ENCODE measurements at regions not wholly inside any gene's neighbourhood (a gene's known extent, or its start where the extent isn't known, plus 50 kb on each side); places are given as distances from the start of the nearest gene placed in this dataset.

DNA sequence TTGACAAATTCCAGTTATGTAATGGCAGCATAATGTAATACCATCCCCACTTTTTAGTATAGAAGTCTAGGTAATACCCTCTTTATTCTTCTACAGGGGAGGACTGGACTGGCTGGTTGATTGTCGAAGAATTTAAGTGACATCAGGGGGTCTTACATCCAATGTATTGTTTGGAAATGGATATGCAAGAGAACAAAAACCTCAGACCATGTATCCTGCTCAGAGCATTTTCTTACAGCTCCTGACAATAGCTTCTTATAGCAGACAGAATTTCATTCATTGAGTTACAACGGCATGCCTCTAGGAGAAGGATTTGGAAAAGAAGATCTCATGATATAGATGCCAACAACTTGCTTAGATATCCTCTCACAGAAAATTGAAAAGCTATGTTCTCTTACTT, 2032.3 kb downstream of the EFNA5 start (continued):
- TF ChIP-seq SCRT2 (tag by site-specific recombination; IDR thresholded peaks at IDR 0.05) (no peak), PRDM6 (tag by site-specific recombination; IDR thresholded peaks at IDR 0.05) (no peak), GLI2 (tag by site-specific recombination; IDR thresholded peaks at IDR 0.05; ENCODE audit: borderline replicate concordance, low read depth) (no peak), ZNF114 (tag by site-specific recombination; IDR thresholded peaks at IDR 0.05) (no peak)

GRCh38 chr5:105632043-105632442, 2038.7 kb downstream of the EFNA5 start:
- ChIA-PET POLR2A (no interaction called here), CTCF (interaction anchor here (0.6 kb wide), 1 partner anchor 1513 kb away, joined by 3 read pairs; no protein-coding TSS in a partner anchor)

DNA sequence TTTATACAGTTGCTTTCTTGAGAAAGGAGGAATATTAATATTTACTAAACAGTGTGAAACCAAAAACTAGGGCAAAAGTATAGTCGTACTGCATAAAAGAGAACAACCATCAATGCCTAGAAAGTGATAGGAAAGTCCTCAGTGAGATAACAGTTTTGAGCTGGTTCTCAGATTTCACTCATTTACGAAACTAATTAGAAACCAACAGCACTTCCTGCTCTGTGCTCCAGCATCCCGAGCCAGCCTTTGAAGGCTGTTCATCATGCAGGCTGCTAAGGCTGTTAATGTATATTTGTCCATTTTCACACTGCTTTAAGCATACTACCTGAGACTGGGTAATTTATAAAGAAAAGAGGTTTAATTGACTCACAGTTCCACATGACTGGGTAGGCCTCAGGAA, 2039.9 kb downstream of the EFNA5 start:
- ChIA-PET POLR2A (no interaction called here), CTCF (no interaction called here)
- H3K4me3 ChIP-seq (ENCODE audit: low read depth, low read length) = no peak overlapping the region
- TF ChIP-seq ZNF626 (tag by site-specific recombination; IDR thresholded peaks at IDR 0.05) (no peak), ZNF112 (tag by site-specific recombination; IDR thresholded peaks at IDR 0.05) (no peak), MZF1 (tag by site-specific recombination; IDR thresholded peaks at IDR 0.05; ENCODE audit: borderline replicate concordance) (no peak)
- TF ChIP-seq, protein P1, sequence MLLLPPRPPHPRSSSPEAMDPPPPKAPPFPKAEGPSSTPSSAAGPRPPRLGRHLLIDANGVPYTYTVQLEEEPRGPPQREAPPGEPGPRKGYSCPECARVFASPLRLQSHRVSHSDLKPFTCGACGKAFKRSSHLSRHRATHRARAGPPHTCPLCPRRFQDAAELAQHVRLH (tag by site-specific recombination; IDR thresholded peaks at IDR 0.05) = no peak
- no peaks in the 10 kb centered on the region for H3K36me3 ChIP-seq (ENCODE audit: control insufficient read depth in 2 of 2, insufficient read depth in 1 of 2, low read length in 2 of 2)
- no peak overlapping the region for H3K27ac ChIP-seq (ENCODE audit: extremely low read depth, low read depth, low read length)
- no peaks in the 10 kb centered on the region for H3K9me3 ChIP-seq (ENCODE audit: control insufficient read depth, insufficient read depth, low read depth, low read length)
- no peaks in the 10 kb centered on the region for H3K4me1 ChIP-seq (ENCODE audit: control insufficient read depth, insufficient read depth, low read length)

More at GRCh38 chr5:105632043-105632442, 2038.7 kb downstream of the EFNA5 start:
- no peaks in the 10 kb centered on the region for H3K4me1 ChIP-seq (ENCODE audit: control insufficient read depth, insufficient read depth, low read length)
- TF ChIP-seq PBX3 (CRISPR knock-in tag; IDR thresholded peaks at IDR 0.05) (no peak), ZBTB1 (tag by site-specific recombination; IDR thresholded peaks at IDR 0.05) (no peak), GLI2 (tag by site-specific recombination; IDR thresholded peaks at IDR 0.05; ENCODE audit: borderline replicate concordance, low read depth) (no peak), ZNF132 (tag by site-specific recombination; IDR thresholded peaks at IDR 0.05; ENCODE audit: borderline replicate concordance) (no peak), ZNF121 (tag by site-specific recombination; IDR thresholded peaks at IDR 0.05) (no peak), EGR2 (tag by site-specific recombination; IDR thresholded peaks at IDR 0.05; ENCODE audit: low read depth) (no peak), ZNF830 (tag by site-specific recombination; IDR thresholded peaks at IDR 0.05; ENCODE audit: low read depth) (no peak)
- H3K27ac ChIP-seq (ENCODE audit: extremely low read depth, low read depth, low read length) = no peak overlapping the region
- H3K9me3 ChIP-seq (ENCODE audit: control insufficient read depth, insufficient read depth, low read depth, low read length) = no peaks in the 10 kb centered on the region
- no peak overlapping the region for H3K4me3 ChIP-seq (ENCODE audit: low read depth, low read length)
- no peaks in the 10 kb centered on the region for H3K36me3 ChIP-seq (ENCODE audit: control insufficient read depth in 2 of 2, insufficient read depth in 1 of 2, low read length in 2 of 2)

DNA sequence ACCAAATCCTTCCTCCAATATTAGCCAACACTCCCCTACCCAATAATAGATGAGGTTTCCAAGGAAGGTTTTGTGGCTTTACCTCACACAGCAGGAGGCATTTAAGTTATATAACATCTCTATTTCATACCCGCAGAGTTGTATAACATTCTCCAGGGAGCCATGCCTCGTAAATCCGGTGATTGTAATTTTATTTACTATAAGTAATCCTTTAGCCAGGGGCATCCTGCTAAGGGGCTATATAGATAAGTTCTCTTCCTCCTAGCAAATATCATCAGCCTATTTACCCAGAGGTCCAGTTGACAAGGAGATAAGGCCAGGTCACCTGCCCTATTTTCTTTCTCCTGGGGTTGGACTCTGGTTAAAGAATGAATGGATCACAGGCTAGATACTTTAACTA, 2051.0 kb downstream of the EFNA5 start:
- Histone ChIP-seq H3K36me3 (ENCODE audit: control insufficient read depth in 2 of 2, insufficient read depth in 1 of 2, low read length in 2 of 2) (no peaks in the 10 kb centered on the region), H3K27ac (ENCODE audit: extremely low read depth, low read depth, low read length) (no peak overlapping the region), H3K9me3 (ENCODE audit: control insufficient read depth, insufficient read depth, low read depth, low read length) (no peaks in the 10 kb centered on the region), H3K4me3 (ENCODE audit: low read depth, low read length) (no peak overlapping the region), H3K4me1 (ENCODE audit: control insufficient read depth, insufficient read depth, low read length) (no peaks in the 10 kb centered on the region)
- TF ChIP-seq TCF7L2 (IDR thresholded peaks at IDR 0.05; ENCODE audit: borderline replicate concordance, low read depth, low read length) (peak; percentile 44; the same call in 1 of the 2 replicates), KLF10 (tag by site-specific recombination; IDR thresholded peaks at IDR 0.05) (no peak)
- CTCF ChIA-PET = no interaction called here
- POLR2A ChIA-PET = no interaction called here

Data from HEK293 (cell line).